SK-N-MC (cell line): ENCODE measurements at regions not wholly inside any gene's neighbourhood (a gene's known extent, or its start where the extent isn't known, plus 50 kb on each side); places are given as distances from the start of the nearest gene placed in this dataset.

Experiments
- EZH2 ChIP-seq: fragments of 200-600 bp; sonication (generic); IDR thresholded peaks from one replicate; pipeline ENCODE4 v1.6.1; 2017; ENCODE audit warnings: antibody characterized with exemption
- POLR2AphosphoS5 ChIP-seq: IDR thresholded peaks from 2 replicates; pipeline ENCODE4 v1.6.1; 2012; ENCODE audit warnings: mild to moderate bottlenecking, low read depth, low read length, borderline replicate concordance

DNA sequence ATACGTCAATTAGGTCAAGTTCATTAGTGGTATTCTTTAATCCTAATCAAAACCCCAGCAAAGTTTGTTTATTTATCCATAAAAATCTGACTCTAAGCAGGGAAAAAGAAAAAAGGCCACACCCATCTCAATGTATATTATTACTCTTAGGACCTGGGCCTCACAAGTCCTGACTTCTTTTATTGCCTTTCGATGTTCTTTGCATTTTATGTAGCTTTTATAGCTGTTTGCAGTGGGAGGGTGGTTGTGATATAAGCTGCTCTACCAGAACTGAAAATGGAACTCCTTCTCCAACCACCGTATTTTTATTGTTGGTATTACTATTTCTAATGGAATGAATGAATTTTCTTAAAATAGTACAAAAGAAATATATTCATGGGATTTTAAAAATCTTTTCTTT lies 163.3 kb upstream of the FAM47C start:
- TF ChIP-seq EZH2 (no peak), POLR2AphosphoS5 (no peak)
